Activated T-cell treated with anti-CD3 and anti-CD28 coated beads, Interleukin-2, amount 50 U/mL, for 72 hours (primary cell): ENCODE measurements at regions not wholly inside any gene's neighbourhood (a gene's known extent, or its start where the extent isn't known, plus 50 kb on each side); places are given as distances from the start of the nearest gene placed in this dataset.
"Not testable (repeated sequence)": the region's sequence is repeated elsewhere in the genome, so short reads cannot be mapped to it uniquely, and the experiment has no call there.

Experiments
- ATAC-seq, 2 donors: fragments of 150-1000 bp; cut with Tn5 transposase; replicated peaks in 1 of 2; 2 replicates each; pipeline ENCODE4 v1.10.0; 2021; ENCODE audit warnings: moderate library complexity in 2 of 2, mild to moderate bottlenecking in 1 of 2
- DNase-seq, 2 donors: peaks; one replicate each; pipeline ENCODE4 v3.0.0; 2021 to 2022; ENCODE audit warnings: mixed read lengths in 1 of 2
- H3K27ac Mint-ChIP-seq: one replicate; pipeline ENCODE4 v1.8.0; 2022; ENCODE audit warnings: mild to moderate bottlenecking, moderate library complexity, mixed read lengths
- H3K27me3 Mint-ChIP-seq: one replicate; pipeline ENCODE4 v1.8.0; 2022; ENCODE audit warnings: low read depth, mixed read lengths
- H3K36me3 Mint-ChIP-seq, 2 donors: one replicate each; pipeline ENCODE4 v1.8.0; 2022; ENCODE audit warnings: mixed read lengths in 2 of 2, mild to moderate bottlenecking in 1 of 2; ENCODE audit not compliant: insufficient read depth in 2 of 2
- H3K4me1 Mint-ChIP-seq: one replicate; pipeline ENCODE4 v1.8.0; 2022; ENCODE audit warnings: low read depth, mixed read lengths
- H3K4me3 Mint-ChIP-seq, 2 donors: one replicate each; pipeline ENCODE4 v1.8.0; 2022; ENCODE audit warnings: mild to moderate bottlenecking in 2 of 2, mixed read lengths in 2 of 2, moderate library complexity in 2 of 2
- H3K9me3 Mint-ChIP-seq, 2 donors: one replicate each; pipeline ENCODE4 v1.8.0; 2022; ENCODE audit warnings: mixed read lengths in 2 of 2

GRCh38 chr11:130526846-130527245 lies 78.4 kb downstream of the ADAMTS15 start:
- H3K36me3 Mint-ChIP-seq = no peaks in the 10 kb centered on the region
- ATAC-seq (no peak), DNase-seq (no peak)
- H3K4me3 Mint-ChIP-seq = no peak overlapping the region
- H3K27ac Mint-ChIP-seq = no peak overlapping the region
- H3K9me3 Mint-ChIP-seq = no peaks in the 10 kb centered on the region
- H3K4me1 Mint-ChIP-seq = no peaks in the 10 kb centered on the region
- no peaks in the 10 kb centered on the region for H3K27me3 Mint-ChIP-seq

- H3K36me3 Mint-ChIP-seq = no peaks in the 10 kb centered on the region
- H3K9me3 Mint-ChIP-seq = no peaks in the 10 kb centered on the region
- ATAC-seq = no peak
Observed at GRCh38 chr11:130527636-130528297, 79.3 kb downstream of the ADAMTS15 start.

GRCh38 chr11:130528298-130529261 lies 80.1 kb downstream of the ADAMTS15 start:
- DNase-seq (no peak), ATAC-seq (no peak)
- no peaks in the 10 kb centered on the region for H3K4me1 Mint-ChIP-seq
- no peaks in the 10 kb centered on the region for H3K36me3 Mint-ChIP-seq
- H3K9me3 Mint-ChIP-seq = no peaks in the 10 kb centered on the region
- no peak overlapping the region for H3K4me3 Mint-ChIP-seq
- H3K27me3 Mint-ChIP-seq = no peaks in the 10 kb centered on the region
- no peak overlapping the region for H3K27ac Mint-ChIP-seq

More at GRCh38 chr11:130527636-130528297, 79.3 kb downstream of the ADAMTS15 start:
- no peak for DNase-seq
- no peak overlapping the region for H3K27ac Mint-ChIP-seq
- no peak overlapping the region for H3K4me3 Mint-ChIP-seq
- H3K4me1 Mint-ChIP-seq = no peaks in the 10 kb centered on the region
- no peaks in the 10 kb centered on the region for H3K27me3 Mint-ChIP-seq

- Mint-ChIP-seq H3K27ac (no peak overlapping the region), H3K36me3 (no peaks in the 10 kb centered on the region), H3K4me3 (no peak overlapping the region), H3K4me1 (no peaks in the 10 kb centered on the region), H3K9me3 (no peaks in the 10 kb centered on the region), H3K27me3 (no peaks in the 10 kb centered on the region)
- ATAC-seq (no peak), DNase-seq (no peak)
Observed at GRCh38 chr11:130529366-130529765, 80.9 kb downstream of the ADAMTS15 start.

GRCh38 chr11:130531061-130531460 lies 82.6 kb downstream of the ADAMTS15 start:
- DNase-seq (no peak), ATAC-seq (no peak)
- H3K27me3 Mint-ChIP-seq = no peaks in the 10 kb centered on the region
- H3K4me3 Mint-ChIP-seq = no peak overlapping the region
- no peaks in the 10 kb centered on the region for H3K4me1 Mint-ChIP-seq
- no peaks in the 10 kb centered on the region for H3K9me3 Mint-ChIP-seq
- H3K27ac Mint-ChIP-seq = no peak overlapping the region
- H3K36me3 Mint-ChIP-seq = no peaks in the 10 kb centered on the region

- Mint-ChIP-seq H3K27me3 (no peaks in the 10 kb centered on the region), H3K9me3 (no peaks in the 10 kb centered on the region), H3K36me3 (no peaks in the 10 kb centered on the region), H3K4me3 (no peak overlapping the region), H3K4me1 (no peaks in the 10 kb centered on the region), H3K27ac (no peak overlapping the region)
- DNase-seq (no peak), ATAC-seq (no peak)
Observed at GRCh38 chr11:130533113-130533798, 84.8 kb downstream of the ADAMTS15 start.

GRCh38 chr11:130533871-130534270 lies 85.4 kb downstream of the ADAMTS15 start:
- H3K36me3 Mint-ChIP-seq = no peaks in the 10 kb centered on the region
- no peak overlapping the region for H3K4me3 Mint-ChIP-seq
- DNase-seq = no peak
- no peaks in the 10 kb centered on the region for H3K4me1 Mint-ChIP-seq
- H3K27me3 Mint-ChIP-seq = peaks cover 6% of the 10 kb centered on the region
- no peak for ATAC-seq
- no peaks in the 10 kb centered on the region for H3K9me3 Mint-ChIP-seq
- no peak overlapping the region for H3K27ac Mint-ChIP-seq

- Mint-ChIP-seq H3K27me3 (peaks cover 12% of the 10 kb centered on the region), H3K4me3 (no peak overlapping the region), H3K9me3 (no peaks in the 10 kb centered on the region), H3K27ac (no peak overlapping the region), H3K4me1 (no peaks in the 10 kb centered on the region), H3K36me3 (no peaks in the 10 kb centered on the region)
- no peak for ATAC-seq
- no peak for DNase-seq
Observed at GRCh38 chr11:130534551-130534950, 86.1 kb downstream of the ADAMTS15 start.

GRCh38 chr11:130535520-130535919 lies 87.1 kb downstream of the ADAMTS15 start:
- Mint-ChIP-seq H3K4me1 (no peaks in the 10 kb centered on the region), H3K27me3 (peaks cover 13% of the 10 kb centered on the region), H3K27ac (no peak overlapping the region), H3K4me3 (no peak overlapping the region), H3K9me3 (no peaks in the 10 kb centered on the region), H3K36me3 (no peaks in the 10 kb centered on the region)
- DNase-seq (no peak), ATAC-seq (no peak)

GRCh38 chr11:130536106-130537040 lies 87.9 kb downstream of the ADAMTS15 start:
- H3K9me3 Mint-ChIP-seq = no peaks in the 10 kb centered on the region
- H3K27ac Mint-ChIP-seq = no peak overlapping the region

GRCh38 chr11:130539680-130540079 lies 91.2 kb downstream of the ADAMTS15 start:
- DNase-seq, H3K4me1 Mint-ChIP-seq, H3K4me3 Mint-ChIP-seq, H3K27ac Mint-ChIP-seq, ATAC-seq, H3K9me3 Mint-ChIP-seq, H3K36me3 Mint-ChIP-seq: not testable (repeated sequence)
- peaks cover 23% of the 10 kb centered on the region for H3K27me3 Mint-ChIP-seq

More at GRCh38 chr11:130536106-130537040, 87.9 kb downstream of the ADAMTS15 start:
- no peak overlapping the region for H3K4me3 Mint-ChIP-seq
- H3K36me3 Mint-ChIP-seq = no peaks in the 10 kb centered on the region
- no peak for DNase-seq
- H3K27me3 Mint-ChIP-seq = peaks cover 17% of the 10 kb centered on the region
- no peaks in the 10 kb centered on the region for H3K4me1 Mint-ChIP-seq
- ATAC-seq = no peak

GRCh38 chr11:130544266-130544665 lies 95.8 kb downstream of the ADAMTS15 start:
- peaks cover 17% of the 10 kb centered on the region for H3K27me3 Mint-ChIP-seq
- no peaks in the 10 kb centered on the region for H3K4me1 Mint-ChIP-seq
- H3K27ac Mint-ChIP-seq = no peak overlapping the region
- ATAC-seq (no peak), DNase-seq (no peak)
- H3K4me3 Mint-ChIP-seq = no peak overlapping the region
- no peaks in the 10 kb centered on the region for H3K36me3 Mint-ChIP-seq
- H3K9me3 Mint-ChIP-seq = no peaks in the 10 kb centered on the region
